ENCODE measurements at regions not wholly inside any gene's neighbourhood (a gene's known extent, or its start where the extent isn't known, plus 50 kb on each side); places are given as distances from the start of the nearest gene placed in this dataset.

- TF ChIP-seq POLR2AphosphoS5 (IDR thresholded peaks at IDR 0.05; ENCODE audit: low read depth, low read length) (no peak), CTCF (IDR thresholded peaks at IDR 0.05) (no peak), SIN3A (IDR thresholded peaks at IDR 0.05; ENCODE audit: borderline replicate concordance, insufficient read depth, low read depth, low read length) (no peak), REST (IDR thresholded peaks at IDR 0.05; ENCODE audit: insufficient read depth in 1 of 2, low read depth in 2 of 2, low read length in 1 of 2) (no peak), TCF7L2 (IDR thresholded peaks at IDR 0.05; ENCODE audit: low read depth, low read length) (no peak)
- ChIA-PET CTCF (interaction anchor here (0.6 kb wide), 1 partner anchor 113 kb away, joined by 3 read pairs; no protein-coding TSS in a partner anchor), POLR2A (no interaction called here)
- DNase-seq (ENCODE audit: low read depth, low spot score): no peak
- no peak overlapping the region for H3K4me3 ChIP-seq (ENCODE audit: low read depth in 2 of 2, low read length in 2 of 2)
- H3K4me1 ChIP-seq (ENCODE audit: control insufficient read depth, insufficient read depth, low read length): no peaks in the 10 kb centered on the region
- intact Hi-C loops (cut with micrococcal nuclease; ENCODE audit: unreplicated experiment): no loop called here
- no peak for ATAC-seq
- H3K36me3 ChIP-seq (ENCODE audit: control insufficient read depth, insufficient read depth, low read length): no peaks in the 10 kb centered on the region
- no TSS peak for BruUV-seq (replicated peaks)
- no peaks in the 10 kb centered on the region for H3K27me3 ChIP-seq (ENCODE audit: control insufficient read depth, insufficient read depth, low read length)
- no peak overlapping the region for H3K27ac ChIP-seq (ENCODE audit: low read length)
- in situ Hi-C loops (cut with HindIII; ENCODE audit: low pct_unique_long_range_greater_than_20kb, low sequenced_read_pairs): no loop called here
- no peaks in the 10 kb centered on the region for H3K9me3 ChIP-seq (ENCODE audit: control insufficient read depth, insufficient read depth, low read depth, low read length)
Observed at GRCh38 chrX:68927178-68927577, 98.4 kb downstream of the EFNB1 start.

- Histone ChIP-seq H3K4me1 (ENCODE audit: control insufficient read depth, insufficient read depth, low read length) (no peaks in the 10 kb centered on the region), H3K4me3 (ENCODE audit: low read depth in 2 of 2, low read length in 2 of 2) (no peak overlapping the region), H3K27me3 (ENCODE audit: control insufficient read depth, insufficient read depth, low read length) (no peaks in the 10 kb centered on the region), H3K9me3 (ENCODE audit: control insufficient read depth, insufficient read depth, low read depth, low read length) (no peaks in the 10 kb centered on the region), H3K27ac (ENCODE audit: low read length) (no peak overlapping the region), H3K36me3 (ENCODE audit: control insufficient read depth, insufficient read depth, low read length) (no peaks in the 10 kb centered on the region)
- no TSS peak for BruUV-seq (replicated peaks)
- POLR2A ChIA-PET: no interaction called here
- ATAC-seq: no peak
- CTCF ChIA-PET: no interaction called here
- TF ChIP-seq TCF7L2 (IDR thresholded peaks at IDR 0.05; ENCODE audit: low read depth, low read length): no peak
- TF ChIP-seq SIN3A (IDR thresholded peaks at IDR 0.05; ENCODE audit: borderline replicate concordance, insufficient read depth, low read depth, low read length): no peak
- no peak for TF ChIP-seq CTCF (IDR thresholded peaks at IDR 0.05)
- no peak for TF ChIP-seq REST (IDR thresholded peaks at IDR 0.05; ENCODE audit: insufficient read depth in 1 of 2, low read depth in 2 of 2, low read length in 1 of 2)
- no peak for TF ChIP-seq POLR2AphosphoS5 (IDR thresholded peaks at IDR 0.05; ENCODE audit: low read depth, low read length)
- DNase-seq (ENCODE audit: low read depth, low spot score): no peak
- in situ Hi-C loops (cut with HindIII; ENCODE audit: low pct_unique_long_range_greater_than_20kb, low sequenced_read_pairs) (no loop called here), intact Hi-C loops (cut with micrococcal nuclease; ENCODE audit: unreplicated experiment) (no loop called here)
Observed at GRCh38 chrX:68923147-68923546, 94.3 kb downstream of the EFNB1 start.
